ENCODE measurements at regions not wholly inside any gene's neighbourhood (a gene's known extent, or its start where the extent isn't known, plus 50 kb on each side); places are given as distances from the start of the nearest gene placed in this dataset.

DNA sequence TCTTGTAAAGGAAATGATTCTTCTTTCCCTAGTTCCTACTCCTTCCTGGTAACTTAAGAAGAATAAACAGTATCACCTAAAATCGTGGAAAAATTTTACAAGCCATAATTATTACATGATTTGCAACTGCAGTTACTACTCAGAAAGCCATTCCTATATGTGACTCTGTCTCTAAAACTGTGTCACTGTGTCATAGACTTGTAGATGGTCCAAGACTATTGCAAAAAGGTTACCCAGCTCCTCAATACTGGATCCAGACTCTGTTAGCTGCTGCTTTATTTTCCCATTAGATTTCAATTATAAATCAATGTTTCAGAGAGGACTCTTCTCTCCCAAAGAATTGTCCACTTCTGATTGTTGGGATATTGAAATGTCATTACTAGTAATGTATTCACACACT lies 142.1 kb upstream of the STMND1 start:
- in situ Hi-C loops (cut with MboI; ENCODE audit: low sequenced_read_pairs, unreplicated experiment), result loop anchor here (25.0 kb wide), 2 partner anchors 447 to 622 kb away; no protein-coding TSS in a partner anchor
- no peak for DNase-seq (ENCODE audit: low spot score)
- TF ChIP-seq, protein P1, sequence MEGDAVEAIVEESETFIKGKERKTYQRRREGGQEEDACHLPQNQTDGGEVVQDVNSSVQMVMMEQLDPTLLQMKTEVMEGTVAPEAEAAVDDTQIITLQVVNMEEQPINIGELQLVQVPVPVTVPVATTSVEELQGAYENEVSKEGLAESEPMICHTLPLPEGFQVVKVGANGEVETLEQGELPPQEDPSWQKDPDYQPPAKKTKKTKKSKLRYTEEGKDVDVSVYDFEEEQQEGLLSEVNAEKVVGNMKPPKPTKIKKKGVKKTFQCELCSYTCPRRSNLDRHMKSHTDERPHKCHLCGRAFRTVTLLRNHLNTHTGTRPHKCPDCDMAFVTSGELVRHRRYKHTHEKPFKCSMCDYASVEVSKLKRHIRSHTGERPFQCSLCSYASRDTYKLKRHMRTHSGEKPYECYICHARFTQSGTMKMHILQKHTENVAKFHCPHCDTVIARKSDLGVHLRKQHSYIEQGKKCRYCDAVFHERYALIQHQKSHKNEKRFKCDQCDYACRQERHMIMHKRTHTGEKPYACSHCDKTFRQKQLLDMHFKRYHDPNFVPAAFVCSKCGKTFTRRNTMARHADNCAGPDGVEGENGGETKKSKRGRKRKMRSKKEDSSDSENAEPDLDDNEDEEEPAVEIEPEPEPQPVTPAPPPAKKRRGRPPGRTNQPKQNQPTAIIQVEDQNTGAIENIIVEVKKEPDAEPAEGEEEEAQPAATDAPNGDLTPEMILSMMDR (IDR thresholded peaks at IDR 0.05; ENCODE audit: borderline replicate concordance, control extremely low read depth, extremely low read depth, insufficient read depth, missing control alignments), result no peak

DNA sequence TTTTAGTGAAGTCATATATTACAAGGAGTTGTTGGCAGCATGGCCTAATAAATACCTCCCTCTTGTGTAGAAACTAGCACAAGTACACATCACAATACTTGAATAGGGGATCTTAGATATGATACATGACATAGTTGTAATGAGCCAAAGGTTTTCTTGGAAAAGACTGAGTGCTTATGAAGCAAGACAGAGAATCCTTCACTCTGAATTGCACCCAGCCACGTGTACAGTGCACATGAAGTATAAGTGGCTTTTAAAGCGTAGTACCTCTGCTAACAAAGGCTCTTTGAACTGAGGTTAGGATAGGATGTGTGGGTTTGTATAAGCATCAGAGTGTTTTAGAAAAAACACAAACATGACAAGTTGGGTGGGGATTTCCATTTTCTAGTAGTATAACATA lies 145.5 kb upstream of the STMND1 start:
- TF ChIP-seq, protein P1 (IDR thresholded peaks at IDR 0.05; ENCODE audit: borderline replicate concordance, control extremely low read depth, extremely low read depth, insufficient read depth, missing control alignments), result no peak
- in situ Hi-C loops (cut with MboI; ENCODE audit: low sequenced_read_pairs, unreplicated experiment), result loop anchor here (25.0 kb wide), 2 partner anchors 444 to 619 kb away; no protein-coding TSS in a partner anchor

DNA sequence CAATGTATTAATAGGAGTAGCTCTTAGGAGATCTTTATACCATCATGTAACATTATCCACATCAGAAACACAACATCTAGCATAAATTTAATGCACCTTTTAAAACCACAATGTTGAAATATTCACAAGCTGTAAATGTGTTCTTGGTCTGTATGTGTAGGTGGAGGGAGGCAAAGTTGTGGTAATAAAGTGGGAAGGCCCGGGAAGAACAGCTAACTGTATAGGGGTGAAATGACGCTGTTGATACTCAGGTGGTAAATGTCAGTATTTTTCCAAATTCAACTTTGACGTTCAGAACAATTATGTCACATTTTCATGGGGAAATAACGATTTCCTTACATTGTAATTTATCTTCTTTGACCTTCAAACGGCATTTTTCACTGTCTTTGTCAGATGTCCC lies 146.0 kb upstream of the STMND1 start:
- DNase-seq (ENCODE audit: low spot score), result no peak
- in situ Hi-C loops (cut with MboI; ENCODE audit: low sequenced_read_pairs, unreplicated experiment), result loop anchor here (25.0 kb wide), 2 partner anchors 444 to 619 kb away; no protein-coding TSS in a partner anchor
- TF ChIP-seq, protein P1 (IDR thresholded peaks at IDR 0.05; ENCODE audit: borderline replicate concordance, control extremely low read depth, extremely low read depth, insufficient read depth, missing control alignments), result no peak

More for the DNA sequence above, 145.5 kb upstream of the STMND1 start:
- DNase-seq (ENCODE audit: low spot score), result no peak

DNA sequence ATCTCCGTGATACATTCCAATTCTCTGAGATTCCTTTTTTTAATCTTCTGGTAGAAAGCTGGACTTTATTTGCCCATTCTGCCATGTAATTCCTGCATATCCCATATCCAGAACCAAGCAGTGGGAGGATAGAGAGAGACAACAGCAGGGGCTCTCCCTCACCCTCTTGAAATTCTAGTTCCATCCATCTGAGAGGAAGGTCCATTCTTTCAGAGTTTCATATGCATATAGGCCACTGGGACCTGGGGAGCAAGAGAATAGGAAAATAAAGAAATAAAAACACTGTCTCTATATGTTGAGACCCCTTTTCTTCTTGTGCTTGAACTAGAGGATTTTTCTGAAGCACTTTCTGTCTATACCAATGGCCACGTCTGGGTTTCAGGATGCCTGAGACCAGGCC lies 147.9 kb upstream of the STMND1 start:
- TF ChIP-seq, protein P1 (IDR thresholded peaks at IDR 0.05; ENCODE audit: borderline replicate concordance, control extremely low read depth, extremely low read depth, insufficient read depth, missing control alignments), result no peak
- DNase-seq (ENCODE audit: low spot score), result no peak
- in situ Hi-C loops (cut with MboI; ENCODE audit: low sequenced_read_pairs, unreplicated experiment), result loop anchor here (25.0 kb wide), 2 partner anchors 442 to 617 kb away; no protein-coding TSS in a partner anchor

DNA sequence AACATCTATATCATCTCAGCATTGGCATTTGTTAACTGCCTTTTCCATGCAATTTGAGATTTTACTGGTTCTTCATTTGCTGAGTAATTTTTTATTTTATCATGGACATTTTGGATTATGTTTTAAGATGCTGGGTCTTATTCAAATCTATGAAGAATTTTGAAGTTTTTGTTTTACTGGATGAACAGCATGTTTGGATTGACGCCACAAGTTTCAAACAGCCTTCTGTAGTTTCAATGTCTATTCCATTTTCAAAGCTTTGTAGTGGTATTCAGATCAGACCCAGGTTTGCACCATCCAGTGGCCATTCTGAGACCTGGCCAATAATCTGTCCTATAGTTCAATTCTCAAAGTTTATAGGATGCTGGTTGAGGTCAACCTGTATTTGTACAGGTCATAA lies 148.4 kb upstream of the STMND1 start:
- in situ Hi-C loops (cut with MboI; ENCODE audit: low sequenced_read_pairs, unreplicated experiment), result loop anchor here (25.0 kb wide), 2 partner anchors 441 to 616 kb away; no protein-coding TSS in a partner anchor
- DNase-seq (ENCODE audit: low spot score), result no peak
- TF ChIP-seq, protein P1 (IDR thresholded peaks at IDR 0.05; ENCODE audit: borderline replicate concordance, control extremely low read depth, extremely low read depth, insufficient read depth, missing control alignments), result no peak

DNA sequence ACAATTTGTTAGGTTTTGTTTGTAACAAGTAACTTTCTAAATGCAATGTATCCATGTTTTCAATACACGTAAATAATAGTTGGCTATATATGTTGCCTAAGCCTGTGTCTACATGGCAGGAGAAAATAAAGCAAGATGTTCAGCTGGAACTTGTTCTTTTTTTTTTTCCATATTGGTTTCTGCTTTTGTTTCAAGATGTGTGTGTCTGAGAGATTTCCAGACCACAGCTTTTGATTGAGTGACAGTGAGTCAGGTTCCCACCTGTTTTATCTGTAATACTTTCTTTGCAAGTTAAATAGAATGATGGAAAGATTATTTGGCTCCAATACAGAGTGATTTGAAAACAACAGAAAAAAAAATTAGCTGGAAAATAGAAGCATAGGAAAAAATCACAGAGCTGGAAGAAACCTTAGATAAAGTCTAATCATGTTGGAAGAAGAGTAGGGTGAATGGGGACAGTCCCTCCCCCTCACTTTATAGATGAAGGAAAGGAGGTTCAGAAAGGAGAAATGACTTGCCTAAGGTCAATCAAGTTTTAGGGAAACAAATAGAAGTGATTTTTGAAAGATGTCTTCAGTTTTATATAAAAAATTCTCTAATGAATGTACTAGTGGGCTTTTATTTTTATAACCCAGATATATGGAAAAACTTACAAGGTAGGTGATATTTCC lies 150.9 kb upstream of the STMND1 start:
- DNase-seq (ENCODE audit: low spot score), result no peak
- in situ Hi-C loops (cut with MboI; ENCODE audit: low sequenced_read_pairs, unreplicated experiment), result loop anchor here (25.0 kb wide), 2 partner anchors 439 to 614 kb away; no protein-coding TSS in a partner anchor
- TF ChIP-seq, protein P1 (IDR thresholded peaks at IDR 0.05; ENCODE audit: borderline replicate concordance, control extremely low read depth, extremely low read depth, insufficient read depth, missing control alignments), result no peak

All from GM13976 (cell line).